ENCODE measurements at regions not wholly inside any gene's neighbourhood (a gene's known extent, or its start where the extent isn't known, plus 50 kb on each side); places are given as distances from the start of the nearest gene placed in this dataset.

GRCh38 chr18:43735570-43735969, 458.3 kb upstream of the SYT4 start:
- intact Hi-C loops (cut with DNase I) = no loop called here
- TF ChIP-seq CTCF (IDR thresholded peaks at IDR 0.05; ENCODE audit: borderline replicate concordance, extremely low read depth, insufficient read depth) = no peak
- no peaks in the 10 kb centered on the region for H3K4me1 ChIP-seq (ENCODE audit: control insufficient read depth in 2 of 3, insufficient read depth in 2 of 3, low read depth in 1 of 3, low read length in 3 of 3)
- no peaks in the 10 kb centered on the region for H3K36me3 ChIP-seq (ENCODE audit: control insufficient read depth in 2 of 3, insufficient read depth in 3 of 3, low read length in 3 of 3)
- DNase-seq (no peak), FAIRE-seq (no peak)
- H3K27ac ChIP-seq (ENCODE audit: low read depth in 2 of 2, low read length in 2 of 2) = no peak overlapping the region
- no peaks in the 10 kb centered on the region for H3K27me3 ChIP-seq (ENCODE audit: control insufficient read depth, insufficient read depth, low read length)
- H3K4me3 ChIP-seq (ENCODE audit: low read length in 3 of 3) = no peak overlapping the region
- H3K9me3 ChIP-seq (ENCODE audit: control insufficient read depth in 2 of 3, insufficient read depth in 1 of 3, low read length in 3 of 3) = no peaks in the 10 kb centered on the region
- no peak overlapping the region for H3K9ac ChIP-seq (ENCODE audit: low read length in 3 of 3)

GRCh38 chr18:43744960-43745745, 467.9 kb upstream of the SYT4 start:
- no peak overlapping the region for H3K9ac ChIP-seq (ENCODE audit: low read length in 3 of 3)
- no peak overlapping the region for H3K4me3 ChIP-seq (ENCODE audit: low read length in 3 of 3)
- intact Hi-C loops (cut with DNase I) = no loop called here
- no peak for TF ChIP-seq CTCF (IDR thresholded peaks at IDR 0.05; ENCODE audit: borderline replicate concordance, extremely low read depth, insufficient read depth)
- H3K9me3 ChIP-seq (ENCODE audit: control insufficient read depth in 2 of 3, insufficient read depth in 1 of 3, low read length in 3 of 3) = no peaks in the 10 kb centered on the region
- H3K36me3 ChIP-seq (ENCODE audit: control insufficient read depth in 2 of 3, insufficient read depth in 3 of 3, low read length in 3 of 3) = no peaks in the 10 kb centered on the region
- H3K4me1 ChIP-seq (ENCODE audit: control insufficient read depth in 2 of 3, insufficient read depth in 2 of 3, low read depth in 1 of 3, low read length in 3 of 3) = no peaks in the 10 kb centered on the region
- DNase-seq (peak in 1 of 5 donors; percentile 2), FAIRE-seq (no peak)
- H3K27me3 ChIP-seq (ENCODE audit: control insufficient read depth, insufficient read depth, low read length) = no peaks in the 10 kb centered on the region
- H3K27ac ChIP-seq (ENCODE audit: low read depth in 2 of 2, low read length in 2 of 2) = no peak overlapping the region

GRCh38 chr18:43751203-43751602, 473.9 kb upstream of the SYT4 start:
- no peak overlapping the region for H3K9ac ChIP-seq (ENCODE audit: low read length in 3 of 3)
- H3K27me3 ChIP-seq (ENCODE audit: control insufficient read depth, insufficient read depth, low read length) = no peaks in the 10 kb centered on the region
- DNase-seq (no peak), FAIRE-seq (no peak)
- intact Hi-C loops (cut with DNase I) = no loop called here
- H3K4me3 ChIP-seq (ENCODE audit: low read length in 3 of 3) = no peak overlapping the region
- peaks cover 0 to 12% (median 0%) of the 10 kb centered on the region in 3 donors for H3K9me3 ChIP-seq (ENCODE audit: control insufficient read depth in 2 of 3, insufficient read depth in 1 of 3, low read length in 3 of 3)
- no peak overlapping the region for H3K27ac ChIP-seq (ENCODE audit: low read depth in 2 of 2, low read length in 2 of 2)
- no peaks in the 10 kb centered on the region for H3K4me1 ChIP-seq (ENCODE audit: control insufficient read depth in 2 of 3, insufficient read depth in 2 of 3, low read depth in 1 of 3, low read length in 3 of 3)
- no peak for TF ChIP-seq CTCF (IDR thresholded peaks at IDR 0.05; ENCODE audit: borderline replicate concordance, extremely low read depth, insufficient read depth)
- H3K36me3 ChIP-seq (ENCODE audit: control insufficient read depth in 2 of 3, insufficient read depth in 3 of 3, low read length in 3 of 3) = no peaks in the 10 kb centered on the region

All from kidney (tissue), 13 donors.